Fibroblast of pulmonary artery (primary cell): ENCODE measurements at regions not wholly inside any gene's neighbourhood (a gene's known extent, or its start where the extent isn't known, plus 50 kb on each side); places are given as distances from the start of the nearest gene placed in this dataset.

ENCODE experiments used
- DNase-seq: peaks from one replicate; pipeline ENCODE4 v3.0.0-alpha.2; 2010; ENCODE audit warnings: low read depth
- H3K4me3 ChIP-seq: replicated peaks from 2 replicates; pipeline ENCODE4 v1.5.1; 2011; ENCODE audit warnings: low read depth, mild to moderate bottlenecking, control low read depth, low read length, moderate library complexity
- TF ChIP-seq, protein P1 (sequence below): IDR thresholded peaks from 2 replicates; pipeline ENCODE4 v1.5.1; 2011; ENCODE audit warnings: mild to moderate bottlenecking, control low read depth, low read length, inconsistent platforms; ENCODE audit errors: missing control alignments

DNA sequence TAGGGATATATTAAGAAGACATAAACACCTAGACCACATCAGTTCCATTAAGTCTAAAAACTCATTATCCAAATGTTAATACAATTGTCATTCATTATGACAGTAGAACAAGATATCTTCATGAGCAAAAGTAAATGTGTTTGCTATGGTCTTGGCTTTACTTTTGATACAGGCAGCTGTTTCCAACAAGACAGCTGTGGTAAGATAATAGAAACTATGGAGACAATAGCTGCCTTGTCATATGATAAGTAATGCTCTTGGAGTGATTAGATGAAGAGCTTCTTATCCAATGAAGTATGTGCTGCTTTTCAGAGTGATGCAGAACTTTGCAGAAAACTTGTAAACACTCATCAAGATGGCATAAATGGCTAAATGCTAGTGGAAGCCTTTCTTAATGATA lies 1066.0 kb downstream of the FSTL5 start:
- no peak for DNase-seq
- no peak overlapping the region for H3K4me3 ChIP-seq
- TF ChIP-seq, protein P1, sequence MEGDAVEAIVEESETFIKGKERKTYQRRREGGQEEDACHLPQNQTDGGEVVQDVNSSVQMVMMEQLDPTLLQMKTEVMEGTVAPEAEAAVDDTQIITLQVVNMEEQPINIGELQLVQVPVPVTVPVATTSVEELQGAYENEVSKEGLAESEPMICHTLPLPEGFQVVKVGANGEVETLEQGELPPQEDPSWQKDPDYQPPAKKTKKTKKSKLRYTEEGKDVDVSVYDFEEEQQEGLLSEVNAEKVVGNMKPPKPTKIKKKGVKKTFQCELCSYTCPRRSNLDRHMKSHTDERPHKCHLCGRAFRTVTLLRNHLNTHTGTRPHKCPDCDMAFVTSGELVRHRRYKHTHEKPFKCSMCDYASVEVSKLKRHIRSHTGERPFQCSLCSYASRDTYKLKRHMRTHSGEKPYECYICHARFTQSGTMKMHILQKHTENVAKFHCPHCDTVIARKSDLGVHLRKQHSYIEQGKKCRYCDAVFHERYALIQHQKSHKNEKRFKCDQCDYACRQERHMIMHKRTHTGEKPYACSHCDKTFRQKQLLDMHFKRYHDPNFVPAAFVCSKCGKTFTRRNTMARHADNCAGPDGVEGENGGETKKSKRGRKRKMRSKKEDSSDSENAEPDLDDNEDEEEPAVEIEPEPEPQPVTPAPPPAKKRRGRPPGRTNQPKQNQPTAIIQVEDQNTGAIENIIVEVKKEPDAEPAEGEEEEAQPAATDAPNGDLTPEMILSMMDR, result no peak

DNA sequence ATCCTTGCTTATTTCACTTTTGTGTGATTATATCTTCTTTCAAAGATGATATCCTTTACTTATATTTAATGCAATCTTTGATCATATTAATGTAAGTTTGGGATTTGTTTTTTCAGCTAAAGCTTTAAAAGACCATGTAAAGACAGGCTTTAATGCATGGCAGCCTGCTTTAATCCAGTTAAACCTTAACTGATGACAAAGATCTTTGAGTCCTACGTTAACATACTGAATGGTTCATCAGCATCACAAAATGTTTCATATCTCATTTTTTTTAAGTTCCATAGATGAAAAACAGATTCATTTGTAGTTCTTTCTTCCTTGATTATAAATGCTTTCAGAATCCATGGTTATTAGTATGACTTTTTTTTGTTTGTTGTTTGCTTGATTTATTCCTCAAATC lies 1102.8 kb downstream of the FSTL5 start:
- no peak for DNase-seq
- H3K4me3 ChIP-seq, result no peak overlapping the region
- TF ChIP-seq, protein P1, result no peak
